Natural killer cell treated with Interleukin-12 subunit alpha and Interleukin-12 subunit beta and Interleukin-15 and Interleukin-18, amount 100 ng/mL, for 72 hours (primary cell): ENCODE measurements at regions not wholly inside any gene's neighbourhood (a gene's known extent, or its start where the extent isn't known, plus 50 kb on each side); places are given as distances from the start of the nearest gene placed in this dataset.

Source experiments
- ATAC-seq, 2 donors: fragments of 150-1000 bp; cut with Tn5 transposase in 1 of 2; sonication (Bioruptor Pico), chemical (Tn5 transposase) in 1 of 2; 2 replicates each; pipeline ENCODE4 v1.10.0; 2021
- DNase-seq: peaks from one replicate; pipeline ENCODE4 v3.0.0; 2022; ENCODE audit warnings: low spot score
- H3K27ac Mint-ChIP-seq, 2 donors: 1 replicate in 1 of 2; 2 replicates in 1 of 2; pipeline ENCODE4 v1.8.0; 2022; ENCODE audit warnings: mixed read lengths in 2 of 2, mild to moderate bottlenecking in 1 of 2, moderate library complexity in 1 of 2
- H3K27me3 Mint-ChIP-seq, 2 donors: 1 replicate in 1 of 2; 2 replicates in 1 of 2; pipeline ENCODE4 v1.8.0; 2022; ENCODE audit warnings: mixed read lengths in 2 of 2
- H3K36me3 Mint-ChIP-seq: one replicate; pipeline ENCODE4 v1.8.0; 2022; ENCODE audit warnings: mixed read lengths
- H3K4me1 Mint-ChIP-seq, 2 donors: 1 replicate in 1 of 2; 2 replicates in 1 of 2; pipeline ENCODE4 v1.8.0; 2022; ENCODE audit warnings: low read depth in 2 of 2, mixed read lengths in 2 of 2, mild to moderate bottlenecking in 1 of 2
- H3K4me3 Mint-ChIP-seq: one replicate; pipeline ENCODE4 v1.8.0; 2022; ENCODE audit warnings: mixed read lengths
- H3K9me3 Mint-ChIP-seq: 2 replicates; pipeline ENCODE4 v1.8.0; 2022; ENCODE audit warnings: mixed read lengths

GRCh38 chr5:99721506-99721905 lies 792.7 kb upstream of the CHD1 start:
- peaks cover 6% of the 10 kb centered on the region for H3K9me3 Mint-ChIP-seq
- H3K36me3 Mint-ChIP-seq, result no peaks in the 10 kb centered on the region
- H3K4me3 Mint-ChIP-seq, result no peak overlapping the region
- H3K27ac Mint-ChIP-seq, result no peak overlapping the region
- no peaks in the 10 kb centered on the region for H3K27me3 Mint-ChIP-seq
- no peak for DNase-seq
- ATAC-seq, result no peak
- H3K4me1 Mint-ChIP-seq, result no peaks in the 10 kb centered on the region

DNA sequence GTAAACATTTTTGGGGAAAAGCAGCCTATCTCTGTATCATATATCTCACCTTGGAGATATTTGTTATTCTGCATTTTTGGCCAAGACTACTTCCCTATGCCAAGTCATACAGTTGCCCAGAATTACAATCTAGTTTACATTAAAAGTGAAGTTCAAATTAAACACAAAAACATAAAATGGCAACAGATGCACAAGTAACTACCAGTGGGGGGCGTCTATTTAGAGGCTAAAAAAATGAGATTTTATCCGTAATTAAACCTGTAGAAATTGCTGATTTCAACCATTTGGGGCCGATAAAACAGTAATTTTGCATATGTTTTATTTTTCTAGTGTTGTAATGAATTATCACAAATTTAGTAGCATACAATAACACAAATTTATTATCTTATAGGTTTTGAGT lies 787.1 kb upstream of the CHD1 start:
- ATAC-seq, result no peak
- Mint-ChIP-seq H3K4me3 (no peak overlapping the region), H3K27me3 (no peaks in the 10 kb centered on the region), H3K4me1 (no peaks in the 10 kb centered on the region), H3K27ac (no peak overlapping the region), H3K36me3 (no peaks in the 10 kb centered on the region), H3K9me3 (peaks cover 8% of the 10 kb centered on the region)
- DNase-seq, result no peak

GRCh38 chr5:99706160-99706559 lies 777.4 kb upstream of the CHD1 start:
- Mint-ChIP-seq H3K27me3 (no peaks in the 10 kb centered on the region), H3K27ac (no peak overlapping the region), H3K4me3 (no peak overlapping the region), H3K9me3 (peaks cover 8% of the 10 kb centered on the region), H3K4me1 (no peaks in the 10 kb centered on the region), H3K36me3 (no peaks in the 10 kb centered on the region)
- DNase-seq (no peak), ATAC-seq (no peak)

DNA sequence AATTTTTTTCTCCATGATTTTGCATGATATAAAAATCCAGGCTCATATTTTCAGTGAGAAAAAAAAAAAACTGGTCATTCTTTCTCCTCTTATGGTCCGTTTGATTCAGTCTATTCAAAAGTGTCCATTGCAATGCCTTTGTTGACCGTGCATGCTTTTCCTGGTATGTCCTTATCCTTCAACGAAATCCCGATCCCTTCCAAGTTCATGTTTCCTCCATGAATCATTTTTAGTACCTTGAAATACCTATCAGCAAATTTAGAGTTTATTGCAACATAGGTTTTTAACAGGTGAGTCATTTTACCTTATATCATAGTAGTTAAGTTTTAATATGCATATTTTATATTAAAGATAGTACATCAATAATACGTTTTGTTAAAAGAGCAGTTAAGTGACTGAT lies 773.8 kb upstream of the CHD1 start:
- ATAC-seq, result no peak
- Mint-ChIP-seq H3K4me1 (no peaks in the 10 kb centered on the region), H3K27ac (no peak overlapping the region), H3K4me3 (no peak overlapping the region), H3K27me3 (no peaks in the 10 kb centered on the region), H3K36me3 (no peaks in the 10 kb centered on the region), H3K9me3 (peaks cover 16% of the 10 kb centered on the region)
- no peak for DNase-seq

GRCh38 chr5:99694884-99695283 lies 766.1 kb upstream of the CHD1 start:
- H3K4me1 Mint-ChIP-seq, result no peaks in the 10 kb centered on the region
- DNase-seq, result no peak
- no peak for ATAC-seq
- no peaks in the 10 kb centered on the region for H3K36me3 Mint-ChIP-seq
- H3K9me3 Mint-ChIP-seq, result peaks cover 20% of the 10 kb centered on the region
- no peak overlapping the region for H3K27ac Mint-ChIP-seq
- H3K4me3 Mint-ChIP-seq, result no peak overlapping the region
- H3K27me3 Mint-ChIP-seq, result no peaks in the 10 kb centered on the region

- no peak for DNase-seq
- H3K36me3 Mint-ChIP-seq, result no peaks in the 10 kb centered on the region
- H3K27ac Mint-ChIP-seq, result no peak overlapping the region
- no peak for ATAC-seq
- no peak overlapping the region for H3K4me3 Mint-ChIP-seq
- no peaks in the 10 kb centered on the region for H3K4me1 Mint-ChIP-seq
- H3K9me3 Mint-ChIP-seq, result peaks cover 12% of the 10 kb centered on the region
- no peaks in the 10 kb centered on the region for H3K27me3 Mint-ChIP-seq
Observed at GRCh38 chr5:99686538-99686937, 757.7 kb upstream of the CHD1 start.

DNA sequence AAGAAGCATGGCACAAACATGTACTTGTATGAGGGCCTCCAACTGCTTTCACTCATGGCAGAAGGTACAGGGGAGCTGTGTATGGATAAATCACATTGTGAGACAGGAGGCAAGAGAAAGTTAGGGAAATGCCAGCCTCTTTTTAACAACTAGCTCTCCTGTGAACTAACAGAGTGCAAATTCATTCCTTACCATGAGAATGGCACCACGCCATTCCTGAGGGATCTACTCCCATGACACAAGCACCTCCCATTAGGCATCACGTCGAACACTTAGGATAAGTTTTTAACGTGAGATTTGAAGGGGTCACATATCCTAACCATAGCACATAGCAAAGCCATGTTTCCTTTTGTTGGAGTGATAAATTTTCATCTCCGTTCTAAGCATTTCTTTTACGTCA lies 747.2 kb upstream of the CHD1 start:
- Mint-ChIP-seq H3K27ac (no peak overlapping the region), H3K4me1 (no peaks in the 10 kb centered on the region), H3K4me3 (no peak overlapping the region), H3K9me3 (peaks cover 7% of the 10 kb centered on the region), H3K36me3 (no peaks in the 10 kb centered on the region), H3K27me3 (no peaks in the 10 kb centered on the region)
- DNase-seq (no peak), ATAC-seq (no peak)

DNA sequence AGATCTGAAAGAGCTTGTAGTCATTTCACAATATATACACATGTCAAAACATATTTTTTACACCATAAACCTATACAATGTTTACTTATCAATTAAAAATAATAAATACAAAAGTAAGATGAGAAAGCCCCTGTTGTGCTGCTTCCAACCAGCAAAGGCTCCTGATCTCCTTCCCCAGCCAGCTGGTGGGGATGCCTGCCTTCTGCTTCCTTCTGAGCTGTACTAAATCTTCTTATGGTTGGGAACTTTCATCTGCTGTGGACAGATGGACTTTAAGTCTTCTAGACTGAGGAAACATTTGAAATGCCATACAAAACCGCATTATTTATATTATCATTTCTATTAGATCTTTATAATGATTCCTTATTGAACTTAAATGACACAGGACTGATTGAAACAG lies 745.3 kb upstream of the CHD1 start:
- DNase-seq (no peak), ATAC-seq (no peak)
- H3K4me3 Mint-ChIP-seq, result no peak overlapping the region
- H3K27ac Mint-ChIP-seq, result no peak overlapping the region
- no peaks in the 10 kb centered on the region for H3K9me3 Mint-ChIP-seq
- H3K36me3 Mint-ChIP-seq, result no peaks in the 10 kb centered on the region
- H3K4me1 Mint-ChIP-seq, result no peaks in the 10 kb centered on the region
- no peaks in the 10 kb centered on the region for H3K27me3 Mint-ChIP-seq

GRCh38 chr5:99664972-99665371 lies 736.2 kb upstream of the CHD1 start:
- Mint-ChIP-seq H3K27me3 (no peaks in the 10 kb centered on the region), H3K27ac (no peak overlapping the region), H3K9me3 (peaks cover 7% of the 10 kb centered on the region), H3K4me3 (no peak overlapping the region), H3K4me1 (no peaks in the 10 kb centered on the region), H3K36me3 (no peaks in the 10 kb centered on the region)
- DNase-seq, result no peak
- ATAC-seq, result no peak

- no peaks in the 10 kb centered on the region for H3K4me1 Mint-ChIP-seq
- DNase-seq (no peak), ATAC-seq (no peak)
- H3K27ac Mint-ChIP-seq, result no peak overlapping the region
- peaks cover 12% of the 10 kb centered on the region for H3K9me3 Mint-ChIP-seq
- H3K36me3 Mint-ChIP-seq, result no peaks in the 10 kb centered on the region
- no peak overlapping the region for H3K4me3 Mint-ChIP-seq
- no peaks in the 10 kb centered on the region for H3K27me3 Mint-ChIP-seq
Observed at GRCh38 chr5:99651298-99651697, 722.5 kb upstream of the CHD1 start.

GRCh38 chr5:99646011-99646647 lies 717.3 kb upstream of the CHD1 start:
- no peaks in the 10 kb centered on the region for H3K27me3 Mint-ChIP-seq
- H3K9me3 Mint-ChIP-seq, result peaks cover 11% of the 10 kb centered on the region
- H3K4me3 Mint-ChIP-seq, result no peak overlapping the region
- H3K36me3 Mint-ChIP-seq, result no peaks in the 10 kb centered on the region
- DNase-seq, result no peak
- H3K4me1 Mint-ChIP-seq, result no peaks in the 10 kb centered on the region
- no peak for ATAC-seq
- H3K27ac Mint-ChIP-seq, result no peak overlapping the region

DNA sequence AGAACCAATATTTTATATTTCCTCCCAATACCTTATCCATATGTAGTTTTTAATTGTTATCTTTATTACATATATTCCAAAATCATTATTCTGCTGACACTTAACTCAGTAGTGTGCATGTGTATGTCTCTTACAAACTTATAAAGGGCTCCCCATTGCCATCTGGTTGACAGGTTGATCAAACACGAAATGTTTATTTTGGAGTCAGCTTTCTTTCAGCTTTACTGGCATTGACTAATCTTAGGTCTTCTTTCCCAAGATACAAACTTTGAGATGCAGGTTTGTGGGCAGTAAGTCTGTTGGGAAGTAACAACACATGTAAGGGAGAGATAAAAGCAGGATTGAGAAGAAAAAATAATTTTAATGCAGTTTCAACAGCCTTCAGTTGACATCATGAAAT lies 716.0 kb upstream of the CHD1 start:
- DNase-seq, result no peak
- H3K36me3 Mint-ChIP-seq, result no peaks in the 10 kb centered on the region
- ATAC-seq, result no peak
- H3K27me3 Mint-ChIP-seq, result no peaks in the 10 kb centered on the region
- peaks cover 13% of the 10 kb centered on the region for H3K9me3 Mint-ChIP-seq
- no peaks in the 10 kb centered on the region for H3K4me1 Mint-ChIP-seq
- H3K27ac Mint-ChIP-seq, result no peak overlapping the region
- no peak overlapping the region for H3K4me3 Mint-ChIP-seq

DNA sequence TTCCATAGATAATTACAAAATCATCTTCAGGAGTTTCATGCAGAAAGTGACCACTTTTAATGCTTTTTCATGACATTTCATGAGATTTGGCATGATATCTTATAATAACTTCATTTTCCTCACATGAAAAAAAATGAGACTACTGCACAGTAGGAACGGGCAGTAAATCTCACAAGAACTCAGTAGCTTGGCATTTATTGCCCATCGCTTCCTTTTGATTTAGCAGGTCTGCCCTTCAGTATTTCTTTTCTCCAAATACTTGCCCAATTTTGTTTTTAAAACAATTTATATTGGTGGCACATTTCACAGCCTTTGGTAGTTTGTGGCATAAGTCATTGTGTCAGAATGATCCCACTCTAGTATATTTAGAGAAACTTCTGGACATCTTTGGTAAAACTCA lies 711.8 kb upstream of the CHD1 start:
- no peaks in the 10 kb centered on the region for H3K36me3 Mint-ChIP-seq
- no peaks in the 10 kb centered on the region for H3K27me3 Mint-ChIP-seq
- no peak overlapping the region for H3K27ac Mint-ChIP-seq

DNA sequence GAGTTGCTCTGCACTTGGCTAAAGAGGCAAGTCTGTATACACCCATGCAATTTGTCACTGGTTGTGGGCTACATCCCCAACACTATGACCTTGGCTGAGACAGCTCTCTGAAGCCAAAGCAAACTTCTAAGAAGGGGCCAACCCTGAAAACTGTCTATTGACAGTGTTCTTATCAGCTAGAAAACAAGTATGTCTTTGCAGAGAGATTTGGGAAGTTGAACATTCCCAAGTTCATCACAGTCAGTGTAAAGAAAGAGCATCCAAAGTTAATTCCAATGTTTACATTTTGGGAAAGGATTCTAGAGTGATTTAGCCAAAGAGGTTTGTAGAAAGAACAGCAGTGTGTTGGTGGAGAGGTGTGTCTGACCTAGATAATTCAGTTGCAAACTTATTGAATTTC lies 711.1 kb upstream of the CHD1 start:
- no peak overlapping the region for H3K27ac Mint-ChIP-seq
- no peak for ATAC-seq
- H3K36me3 Mint-ChIP-seq, result no peaks in the 10 kb centered on the region
- no peak for DNase-seq
- H3K4me1 Mint-ChIP-seq, result no peaks in the 10 kb centered on the region
- no peak overlapping the region for H3K4me3 Mint-ChIP-seq
- H3K9me3 Mint-ChIP-seq, result peaks cover 13% of the 10 kb centered on the region
- no peaks in the 10 kb centered on the region for H3K27me3 Mint-ChIP-seq

More for the DNA sequence above, 711.8 kb upstream of the CHD1 start:
- Mint-ChIP-seq H3K4me3 (no peak overlapping the region), H3K9me3 (peaks cover 13% of the 10 kb centered on the region), H3K4me1 (no peaks in the 10 kb centered on the region)
- no peak for ATAC-seq
- no peak for DNase-seq

GRCh38 chr5:99636663-99637062 lies 707.9 kb upstream of the CHD1 start:
- Mint-ChIP-seq H3K36me3 (no peaks in the 10 kb centered on the region), H3K4me3 (no peak overlapping the region), H3K27me3 (no peaks in the 10 kb centered on the region), H3K4me1 (no peaks in the 10 kb centered on the region), H3K27ac (no peak overlapping the region), H3K9me3 (peaks cover 20% of the 10 kb centered on the region)
- DNase-seq, result no peak
- no peak for ATAC-seq
